ENCODE measurements at regions not wholly inside any gene's neighbourhood (a gene's known extent, or its start where the extent isn't known, plus 50 kb on each side); places are given as distances from the start of the nearest gene placed in this dataset.

GRCh38 chr7:46897381-46897780 lies 684.5 kb downstream of the TNS3 start:
- TF ChIP-seq CTCF (conservative IDR thresholded peaks at IDR 0.05; ENCODE audit: low read length): no peak
- no peak for TF ChIP-seq EZH2phosphoT487 (IDR thresholded peaks at IDR 0.05; ENCODE audit: borderline replicate concordance)
